NCI-H1417 treated with DMSO at 0.1 percent for 48 hours (cell line): ENCODE measurements at regions not wholly inside any gene's neighbourhood (a gene's known extent, or its start where the extent isn't known, plus 50 kb on each side); places are given as distances from the start of the nearest gene placed in this dataset.

Experiments used
- DNase-seq: peaks from one replicate; lab custom pipeline; 2025; lab: John Stamatoyannopoulos, UW

DNA sequence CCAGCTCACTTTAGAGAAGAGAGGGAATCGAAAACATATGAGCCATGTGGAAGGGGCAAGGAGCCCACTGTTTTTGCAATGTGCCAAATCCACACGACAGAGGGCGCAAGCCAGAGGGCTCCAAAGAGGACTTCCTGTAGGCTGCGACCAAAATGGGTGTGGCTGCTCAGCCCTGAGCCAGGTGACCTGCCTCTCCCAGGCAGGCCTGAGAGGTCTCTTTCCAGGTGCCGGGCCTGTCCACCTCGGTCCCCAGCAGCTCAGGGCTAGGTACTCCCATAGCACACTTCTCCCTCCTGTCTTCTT is 153.8 kb downstream of the TTC32 start:
- no peak for DNase-seq

DNA sequence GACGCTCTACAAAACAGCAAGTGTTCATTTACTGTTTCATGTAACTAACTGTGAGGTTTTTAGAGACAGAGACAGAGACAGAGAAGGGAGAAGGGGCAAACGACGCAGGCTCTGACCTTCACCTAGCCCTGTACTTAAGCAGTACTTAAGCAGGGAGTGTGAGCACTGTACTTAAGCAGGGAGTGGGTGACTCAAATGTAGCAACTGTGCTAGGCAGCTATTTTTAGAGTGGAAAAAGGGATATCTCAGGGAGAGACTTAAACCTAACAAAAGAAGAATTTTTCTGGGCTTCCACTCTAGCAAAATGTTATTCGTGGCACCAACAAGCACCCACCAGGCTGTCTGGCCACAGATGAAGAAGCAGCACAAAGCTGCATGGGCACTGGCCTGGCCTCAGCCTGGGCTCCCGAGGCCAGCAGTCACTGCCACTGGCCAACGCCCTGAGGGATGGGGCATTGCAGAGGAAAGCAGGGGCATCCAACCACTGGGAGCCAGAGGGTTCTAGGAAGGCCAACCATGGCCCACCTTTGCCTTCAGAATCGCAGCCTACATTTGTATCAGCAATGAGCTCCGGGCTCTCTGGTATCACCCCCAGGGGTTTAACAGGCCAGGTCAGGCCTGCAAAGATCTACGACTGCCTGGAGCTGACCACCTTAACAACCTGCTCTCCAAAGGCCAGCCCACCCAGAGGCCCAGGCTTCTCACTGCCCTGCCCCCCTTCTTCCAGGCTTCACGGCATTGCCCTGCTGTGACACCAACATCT is 154.3 kb downstream of the TTC32 start:
- DNase-seq, result no peak

DNA sequence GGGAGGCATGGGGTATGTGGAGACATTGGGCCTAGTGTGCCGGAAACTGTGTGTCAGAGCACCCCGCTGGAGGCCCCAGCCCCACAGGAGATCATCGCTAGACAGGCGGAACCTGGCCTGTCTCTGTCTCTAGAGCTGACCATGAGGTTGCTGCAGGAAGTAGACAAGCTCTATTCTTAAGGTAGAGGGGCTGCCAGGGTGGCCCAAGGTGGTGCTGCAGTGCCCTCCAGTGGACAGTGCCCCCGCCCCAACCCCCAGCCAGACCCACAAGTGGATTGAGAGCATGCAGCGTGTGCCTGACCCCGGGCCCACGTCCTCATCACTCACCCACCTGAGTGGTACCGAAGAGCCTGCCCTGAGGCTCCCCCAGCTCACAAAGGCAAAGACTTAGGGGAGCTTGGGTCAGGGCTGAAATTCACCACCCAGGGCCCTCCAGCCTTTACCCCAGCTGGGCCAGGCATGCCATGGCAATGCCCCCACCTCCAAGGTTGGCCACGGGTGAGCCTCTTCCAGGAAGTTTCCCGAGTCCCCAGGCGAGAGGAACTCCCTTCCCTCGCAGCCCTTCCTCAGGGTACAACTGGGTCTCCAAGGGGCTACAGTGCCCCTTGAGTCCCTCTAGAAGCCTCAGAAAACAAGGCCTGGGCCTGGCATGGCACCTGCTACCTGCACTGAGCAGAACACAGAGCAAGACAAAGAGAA is 155.0 kb downstream of the TTC32 start:
- DNase-seq, result no peak

GRCh38 chr2:19746137-19746600 is 155.6 kb downstream of the TTC32 start:
- DNase-seq, result no peak

- DNase-seq, result no peak
Measured at GRCh38 chr2:19745318-19746136, 156.3 kb downstream of the TTC32 start.

DNA sequence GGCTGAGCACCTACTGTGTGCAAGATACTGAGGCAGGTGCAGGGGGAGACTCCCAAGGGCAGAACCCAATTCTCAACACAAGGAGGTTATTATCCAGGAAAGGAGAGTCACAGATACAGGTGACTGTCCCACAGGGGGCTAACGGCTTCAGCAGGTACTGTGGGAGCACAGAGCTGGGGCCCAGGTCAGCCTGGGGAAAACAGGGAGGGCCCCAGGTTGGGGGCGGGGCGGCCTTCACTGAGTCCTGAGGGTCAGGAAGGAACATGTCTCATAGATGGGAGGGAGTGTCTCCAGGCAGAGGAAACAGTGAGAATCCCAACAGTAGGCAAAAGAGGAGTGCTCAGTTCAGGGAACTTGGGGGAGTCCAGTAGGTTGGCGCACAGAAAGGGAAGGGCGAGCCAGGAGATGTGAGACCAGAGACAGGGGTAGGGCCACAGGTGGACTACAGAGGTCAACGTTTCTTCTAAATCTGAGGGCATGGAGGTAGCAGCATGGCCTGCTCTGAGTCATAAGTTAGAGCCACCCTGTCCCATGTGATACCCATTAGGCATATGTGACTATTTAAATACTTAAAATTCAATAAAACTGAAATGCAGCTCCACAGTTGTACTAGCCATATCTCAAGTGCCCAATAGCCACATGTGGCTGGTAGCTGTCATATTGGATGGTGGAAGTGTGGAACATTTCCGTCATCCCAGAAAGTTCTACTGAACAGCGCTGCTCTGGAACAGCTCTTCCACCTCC is 157.2 kb downstream of the TTC32 start:
- DNase-seq, result no peak

GRCh38 chr2:19743641-19744040 is 158.1 kb downstream of the TTC32 start:
- DNase-seq, result no peak

- DNase-seq, result no peak
Measured at GRCh38 chr2:19742872-19743271, 158.9 kb downstream of the TTC32 start.

DNA sequence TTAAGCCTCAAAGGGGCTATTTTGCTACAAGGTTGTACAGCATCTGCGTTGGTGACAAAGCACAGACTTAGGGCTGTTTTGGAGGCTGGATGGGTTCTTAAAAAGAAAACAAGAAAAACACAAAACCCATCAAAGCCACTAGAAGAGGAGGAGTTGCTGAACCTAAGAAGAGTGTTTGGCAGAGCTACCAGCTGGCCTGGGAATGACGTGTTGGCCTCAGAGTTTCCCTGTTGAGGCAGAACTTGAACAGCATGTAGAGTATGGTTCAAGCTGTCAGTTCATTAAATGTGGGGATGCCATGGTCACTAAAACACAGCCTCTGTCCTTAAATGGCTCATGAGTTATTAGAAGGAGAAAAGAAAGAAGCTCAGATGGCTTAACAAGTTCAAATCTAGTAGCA is 162.5 kb downstream of the TTC32 start:
- no peak for DNase-seq

- DNase-seq, result no peak
Measured at GRCh38 chr2:19738707-19739106, 163.1 kb downstream of the TTC32 start.

- no peak for DNase-seq
Measured at GRCh38 chr2:19736191-19736831, 165.5 kb downstream of the TTC32 start.

DNA sequence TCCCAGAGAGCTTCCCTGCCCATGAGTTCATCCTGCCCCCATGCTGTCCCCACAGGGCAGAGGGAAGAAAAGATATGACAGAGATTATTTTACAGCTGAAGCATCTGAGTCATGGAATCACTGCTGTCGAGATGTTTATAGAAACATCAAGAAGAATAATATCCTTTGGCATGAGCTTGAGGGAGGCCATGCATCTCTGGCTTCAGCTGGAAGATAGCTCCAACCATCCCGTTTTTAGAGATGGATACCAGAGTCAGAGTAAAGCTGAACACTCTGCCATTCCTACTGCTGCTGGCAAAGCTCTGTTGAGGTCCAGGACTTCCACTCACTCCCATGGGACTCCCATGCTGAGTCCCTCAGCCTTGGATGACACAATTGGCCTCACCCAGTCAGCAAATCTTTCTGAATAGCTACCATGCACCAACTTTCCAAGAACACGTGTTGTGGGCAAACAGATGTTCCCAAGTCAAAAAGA is 167.8 kb downstream of the TTC32 start:
- no peak for DNase-seq

DNA sequence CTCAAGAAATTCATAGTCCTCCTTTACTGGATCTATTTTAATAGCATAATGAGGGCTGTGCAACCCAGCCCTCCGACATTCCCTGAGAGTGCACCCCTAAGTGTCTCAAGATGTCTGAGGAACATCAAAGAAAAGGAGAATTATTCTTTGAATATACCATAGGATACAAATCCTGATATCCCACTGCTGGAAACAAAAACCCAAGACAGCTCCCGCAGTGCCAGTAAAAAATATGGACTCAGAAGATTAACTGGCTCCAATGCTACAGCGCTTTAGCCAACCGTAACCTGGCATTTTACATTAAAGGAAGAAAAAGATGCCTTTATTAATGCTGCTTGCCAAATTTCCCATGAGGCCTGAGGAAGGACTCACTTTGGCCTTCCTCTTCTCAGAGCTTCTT is 168.4 kb downstream of the TTC32 start:
- DNase-seq, result no peak

DNA sequence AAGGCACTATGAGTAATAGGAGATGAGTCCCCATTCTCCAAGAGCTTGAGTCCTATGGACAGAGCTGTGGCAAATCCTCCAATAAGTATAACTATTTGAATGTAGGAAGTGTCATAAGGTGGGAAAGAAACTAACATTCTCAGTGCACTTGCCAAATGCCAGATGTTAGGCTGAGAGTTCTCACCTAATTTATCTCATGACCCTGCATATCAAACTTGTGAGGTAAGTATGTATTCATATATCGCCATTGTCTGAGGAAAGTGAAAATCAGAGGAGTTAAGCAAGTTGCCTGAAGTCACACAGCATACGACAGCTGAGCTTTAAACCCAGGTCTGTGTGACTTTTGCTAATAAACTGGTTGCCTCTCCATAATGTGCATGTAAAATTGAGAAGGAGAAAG is 169.5 kb downstream of the TTC32 start:
- DNase-seq, result no peak

DNA sequence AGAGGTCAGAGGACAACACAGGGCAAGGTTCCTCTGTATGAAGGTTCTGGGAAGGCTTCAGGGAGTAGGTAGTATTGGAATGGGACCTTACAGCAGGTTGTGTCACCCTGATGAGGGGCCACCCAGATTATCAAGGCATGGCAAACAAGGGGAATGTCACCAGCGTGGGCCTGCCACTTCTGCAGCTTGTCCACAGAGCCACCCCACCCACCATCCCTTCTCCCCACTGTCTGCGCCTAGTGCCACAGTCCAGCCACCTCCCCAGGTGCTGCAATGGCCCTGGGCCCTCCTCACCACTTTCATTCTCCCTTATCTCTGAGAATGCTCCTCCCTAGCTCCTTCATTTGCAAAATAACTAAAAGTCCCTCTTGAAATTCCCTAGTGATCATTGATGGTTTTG is 170.3 kb downstream of the TTC32 start:
- DNase-seq, result no peak

GRCh38 chr2:19731037-19731436 is 170.7 kb downstream of the TTC32 start:
- DNase-seq, result no peak

- no peak for DNase-seq
Measured at GRCh38 chr2:19728125-19728524, 173.7 kb downstream of the TTC32 start.

DNA sequence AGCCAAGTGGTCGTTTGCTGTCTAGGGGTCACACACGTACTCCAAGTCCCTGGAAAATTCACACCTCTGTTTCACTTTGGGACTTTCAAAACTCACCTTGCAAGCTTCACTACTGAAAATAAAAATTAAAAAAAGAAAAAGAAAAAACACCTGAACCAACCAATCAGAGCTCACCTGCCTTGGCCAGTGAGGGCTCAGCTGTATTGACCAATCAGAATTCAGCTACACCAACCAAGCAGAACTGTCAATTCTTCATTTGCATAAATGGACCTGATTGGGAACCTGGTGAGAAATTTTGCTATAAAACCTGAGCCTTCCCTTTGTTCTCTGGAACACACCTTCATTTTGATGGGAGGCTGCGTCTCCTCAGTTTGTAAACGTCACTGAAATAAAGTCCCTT is 176.4 kb downstream of the TTC32 start:
- DNase-seq, result no peak

GRCh38 chr2:19723021-19723420 is 178.8 kb downstream of the TTC32 start:
- DNase-seq, result no peak

- DNase-seq, result no peak
Measured at GRCh38 chr2:19722531-19722971, 179.2 kb downstream of the TTC32 start.

GRCh38 chr2:19720306-19720705 is 181.5 kb downstream of the TTC32 start:
- no peak for DNase-seq

GRCh38 chr2:19719540-19719939 is 182.2 kb downstream of the TTC32 start:
- DNase-seq, result no peak
